ENCODE measurements at regions not wholly inside any gene's neighbourhood (a gene's known extent, or its start where the extent isn't known, plus 50 kb on each side); places are given as distances from the start of the nearest gene placed in this dataset.

GRCh38 chr13:50073340-50073739, 58.1 kb downstream of the KCNRG start:
- TF ChIP-seq CTCF (IDR thresholded peaks at IDR 0.05; ENCODE audit: insufficient read depth, low read length, poor library complexity, severe bottlenecking) (no peak), EZH2phosphoT487 (conservative IDR thresholded peaks at IDR 0.05; ENCODE audit: low read length) (no peak)

All from SU-DHL-6 (cell line).